ENCODE measurements at regions not wholly inside any gene's neighbourhood (a gene's known extent, or its start where the extent isn't known, plus 50 kb on each side); places are given as distances from the start of the nearest gene placed in this dataset.
"Not testable (repeated sequence)": the region's sequence is repeated elsewhere in the genome, so short reads cannot be mapped to it uniquely, and the experiment has no call there.

GRCh38 chr7:46784732-46785131 lies 797.2 kb downstream of the TNS3 start:
- no peak for DNase-seq

- DNase-seq, result no peak
Measured at GRCh38 chr7:46781901-46782439, 799.9 kb downstream of the TNS3 start.

DNA sequence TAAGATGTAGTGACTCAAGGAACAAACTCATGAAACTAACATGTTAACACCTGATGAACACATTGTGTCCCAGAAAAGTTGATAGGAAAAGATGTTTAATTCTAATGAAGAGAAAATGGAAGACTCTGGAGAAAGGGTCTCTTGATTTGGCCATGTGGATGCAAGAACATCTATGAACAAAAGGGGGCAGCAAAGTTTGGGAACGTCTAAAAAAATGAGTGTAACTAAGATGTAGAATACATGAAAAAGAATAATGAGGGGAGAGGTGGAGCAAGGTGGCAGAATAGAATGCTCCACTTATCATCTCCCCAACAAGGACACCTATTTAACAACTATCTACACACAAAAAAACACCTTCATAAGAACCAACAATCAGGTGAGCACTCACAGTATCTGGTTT lies 805.1 kb downstream of the TNS3 start:
- DNase-seq, result no peak

GRCh38 chr7:46775776-46776175 lies 806.1 kb downstream of the TNS3 start:
- no peak for DNase-seq

DNA sequence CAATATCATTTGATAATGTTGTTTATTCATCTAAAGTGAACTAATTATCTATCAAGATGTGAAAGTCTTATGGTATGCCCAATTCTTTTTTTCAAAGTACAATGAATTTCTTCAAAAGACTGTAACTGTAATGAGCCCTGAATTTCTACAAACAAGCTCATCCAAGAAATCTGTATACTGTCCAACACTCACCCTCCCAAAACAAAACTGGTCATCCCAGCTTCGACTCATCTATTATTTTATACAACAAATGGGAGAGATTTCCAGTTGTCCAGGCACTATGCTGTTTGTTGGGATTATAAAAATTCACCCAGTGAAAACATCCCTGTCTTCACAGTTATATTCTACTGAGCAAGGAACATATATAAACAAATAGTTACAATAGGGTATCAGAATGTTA lies 806.9 kb downstream of the TNS3 start:
- no peak for DNase-seq

GRCh38 chr7:46774515-46774914 lies 807.4 kb downstream of the TNS3 start:
- no peak for DNase-seq

- DNase-seq, result no peak
Measured at GRCh38 chr7:46772776-46773175, 809.1 kb downstream of the TNS3 start.

DNA sequence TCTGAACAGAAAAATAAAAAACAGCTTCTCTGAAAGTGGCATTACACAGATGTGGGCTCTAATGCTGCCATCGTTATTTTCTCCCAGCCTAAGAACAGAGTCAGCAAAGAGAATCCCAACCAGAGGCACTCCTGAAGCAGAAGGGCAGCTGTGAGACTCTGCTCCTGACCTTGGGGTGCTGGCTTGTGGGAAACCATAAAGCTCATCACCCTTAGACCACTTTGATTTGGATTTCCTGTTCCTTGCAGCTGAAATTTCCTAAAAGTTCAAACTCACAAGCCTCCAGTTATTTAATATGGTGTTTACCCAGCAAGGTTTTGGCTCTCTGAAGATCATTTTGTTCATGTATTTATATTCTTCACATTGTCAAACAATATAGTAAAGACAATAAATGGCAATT lies 814.8 kb downstream of the TNS3 start:
- DNase-seq, result no peak

GRCh38 chr7:46764100-46764936 lies 817.6 kb downstream of the TNS3 start:
- no peak for DNase-seq

DNA sequence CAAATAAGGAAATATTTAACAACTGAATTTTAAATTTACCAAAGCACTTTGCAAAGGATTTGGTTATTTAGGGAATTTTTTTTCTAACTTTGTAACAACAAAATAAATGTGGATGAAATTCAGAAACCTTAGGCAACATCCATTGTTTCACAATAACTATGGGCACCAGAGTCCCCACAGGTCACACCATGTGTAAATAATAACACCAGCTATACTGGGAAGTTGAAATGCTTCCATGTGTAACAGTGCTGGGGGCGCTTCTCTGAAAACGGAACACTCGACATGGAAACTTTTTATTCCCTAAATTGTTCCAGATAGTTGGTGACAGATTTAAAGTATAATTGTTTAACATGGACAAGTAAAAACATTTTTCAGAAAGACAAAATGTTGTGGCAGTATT lies 818.6 kb downstream of the TNS3 start:
- no peak for DNase-seq

- no peak for DNase-seq
Measured at GRCh38 chr7:46759711-46760480, 822.0 kb downstream of the TNS3 start.

GRCh38 chr7:46756996-46757395 lies 824.9 kb downstream of the TNS3 start:
- no peak for DNase-seq

- DNase-seq, result no peak
Measured at GRCh38 chr7:46756256-46756655, 825.7 kb downstream of the TNS3 start.

DNA sequence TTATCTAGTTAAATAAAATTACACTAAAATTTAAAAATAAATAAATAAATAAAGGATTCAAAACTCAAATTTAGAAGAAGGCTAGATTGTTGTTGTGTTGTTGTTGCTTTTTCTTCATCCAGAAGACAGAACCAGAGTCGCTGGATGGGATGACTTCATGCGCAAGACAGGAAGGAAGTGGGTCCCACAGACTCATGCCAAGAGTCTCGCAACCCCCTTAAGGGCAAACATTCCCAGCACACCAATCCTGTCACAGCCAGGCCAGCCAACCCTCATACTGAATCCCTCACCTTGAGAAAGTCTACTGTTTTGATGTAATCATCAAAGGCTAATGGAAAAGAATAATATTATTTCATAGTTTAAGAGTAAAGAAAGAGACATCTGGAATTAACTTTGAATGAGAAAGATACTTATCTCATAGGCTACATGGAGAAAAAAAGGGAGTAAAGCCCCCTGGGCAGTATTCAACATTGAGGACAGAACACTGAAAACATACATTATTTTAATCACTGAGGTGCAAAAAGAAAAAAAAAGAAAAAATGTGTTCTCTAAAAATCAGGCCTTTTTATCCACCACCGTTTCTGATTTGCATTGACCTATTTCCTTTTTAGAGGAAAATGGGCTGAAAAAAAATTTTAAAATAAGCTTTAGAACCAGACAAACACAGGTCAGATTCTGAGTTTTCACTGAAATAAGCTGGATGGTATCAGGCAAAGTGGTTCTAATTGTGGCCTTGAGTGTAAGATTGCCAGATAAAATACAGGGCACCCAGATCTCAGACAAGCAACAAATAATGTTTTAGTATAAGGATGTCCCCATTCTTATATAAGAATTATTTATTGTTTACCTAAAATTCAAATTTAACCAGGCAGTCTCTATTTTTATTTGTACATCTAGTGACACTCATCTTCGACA lies 826.5 kb downstream of the TNS3 start:
- DNase-seq, result no peak

GRCh38 chr7:46754140-46754720 lies 827.7 kb downstream of the TNS3 start:
- no peak for DNase-seq

DNA sequence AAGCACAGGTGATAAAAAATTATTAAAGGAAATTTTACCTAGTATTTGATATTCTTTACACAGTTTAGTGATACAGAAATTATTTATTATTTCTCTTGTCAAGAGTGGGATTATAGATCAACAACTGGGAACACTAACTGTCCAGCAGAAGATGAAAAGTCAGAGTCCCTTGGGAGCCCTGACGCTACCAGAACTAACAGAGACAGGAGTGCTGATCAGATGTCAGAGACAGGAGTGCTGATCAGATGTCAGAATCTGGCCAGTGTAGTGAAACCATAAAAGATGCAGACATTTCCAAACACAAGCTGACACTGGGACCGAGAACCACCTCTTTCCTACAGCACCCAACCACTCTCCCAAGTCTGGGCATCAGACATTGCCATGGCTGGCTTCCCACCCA lies 828.2 kb downstream of the TNS3 start:
- DNase-seq, result no peak

DNA sequence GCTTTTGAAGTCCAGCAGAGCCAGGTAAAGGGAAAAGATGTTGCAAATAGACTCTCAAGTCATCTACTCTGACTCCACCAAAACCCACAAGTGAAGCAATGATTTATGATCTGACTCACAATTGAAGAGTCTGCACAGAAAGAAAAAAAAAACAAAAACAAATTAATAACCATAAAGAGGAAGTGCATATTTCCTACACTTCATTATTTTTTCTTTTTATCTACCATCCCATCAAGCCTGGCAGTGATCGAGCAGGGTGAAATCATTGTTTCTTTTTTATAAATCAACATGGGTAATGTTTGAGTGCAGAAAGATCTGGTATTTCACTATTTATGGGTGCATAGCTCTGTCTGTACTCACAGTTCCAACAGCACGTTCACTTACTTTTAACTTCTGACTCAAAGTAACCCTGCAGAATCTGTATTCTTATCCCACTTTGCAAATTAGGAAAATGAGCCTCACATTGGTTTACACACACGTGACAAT lies 829.0 kb downstream of the TNS3 start:
- DNase-seq, result no peak

GRCh38 chr7:46751927-46752723 lies 829.8 kb downstream of the TNS3 start:
- DNase-seq, result not testable (repeated sequence)

GRCh38 chr7:46751471-46751870 lies 830.4 kb upstream of the IGFBP3 start:
- DNase-seq, result no peak

DNA sequence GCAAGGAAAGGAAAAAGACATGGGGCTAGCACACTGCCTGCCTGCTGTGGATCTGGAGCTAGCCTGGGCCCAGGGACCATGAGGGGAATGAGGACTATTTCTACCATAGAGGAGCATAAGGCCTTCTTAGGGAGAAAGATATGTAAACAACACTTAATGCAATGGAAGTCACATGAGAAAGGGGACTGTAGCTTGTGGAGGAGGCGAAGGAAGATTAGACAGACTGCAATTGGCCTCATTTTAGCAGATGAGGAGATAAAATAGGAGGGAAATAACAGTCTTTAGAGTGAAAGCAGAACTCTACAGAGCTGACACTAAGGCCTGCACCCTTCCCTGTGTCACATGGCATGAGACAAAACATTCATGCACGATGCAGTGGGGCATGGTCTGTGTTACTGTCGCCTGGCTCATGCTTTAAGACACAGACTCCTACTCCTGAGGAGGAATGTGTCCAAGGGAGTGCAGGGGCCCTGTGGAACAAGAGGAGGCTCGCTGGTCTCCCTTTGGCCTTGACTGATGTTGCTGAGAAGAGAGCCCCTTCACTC lies 829.3 kb upstream of the IGFBP3 start:
- DNase-seq, result no peak
